ENCODE measurements at regions not wholly inside any gene's neighbourhood (a gene's known extent, or its start where the extent isn't known, plus 50 kb on each side); places are given as distances from the start of the nearest gene placed in this dataset.
A peak's percentile ranks its signal among the peaks of the same experiment; 100 is the strongest.
"Not testable (repeated sequence)": the region's sequence is repeated elsewhere in the genome, so short reads cannot be mapped to it uniquely, and the experiment has no call there.

DNA sequence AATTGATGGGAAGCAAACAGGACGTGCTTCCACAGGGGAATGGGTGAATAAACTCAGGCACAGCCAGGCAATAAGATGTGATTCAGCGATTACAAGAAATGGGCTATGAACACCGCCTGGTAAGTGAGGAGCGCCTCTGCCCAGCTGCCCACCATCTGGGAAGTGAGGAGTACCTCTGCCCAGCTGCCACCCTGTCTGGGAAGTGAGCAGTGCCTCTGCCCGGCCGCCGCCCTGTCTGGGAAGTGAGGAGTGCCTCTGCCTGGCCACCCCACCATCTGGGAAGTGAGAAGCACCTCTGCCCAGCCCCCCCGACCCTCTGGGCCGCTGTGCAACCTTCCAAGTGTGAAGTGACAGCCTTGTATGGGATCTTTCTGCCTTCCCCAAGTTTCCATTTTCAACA is 73.2 kb upstream of the PRR5 start:
- no peak for DNase-seq (ENCODE audit: low spot score)

DNA sequence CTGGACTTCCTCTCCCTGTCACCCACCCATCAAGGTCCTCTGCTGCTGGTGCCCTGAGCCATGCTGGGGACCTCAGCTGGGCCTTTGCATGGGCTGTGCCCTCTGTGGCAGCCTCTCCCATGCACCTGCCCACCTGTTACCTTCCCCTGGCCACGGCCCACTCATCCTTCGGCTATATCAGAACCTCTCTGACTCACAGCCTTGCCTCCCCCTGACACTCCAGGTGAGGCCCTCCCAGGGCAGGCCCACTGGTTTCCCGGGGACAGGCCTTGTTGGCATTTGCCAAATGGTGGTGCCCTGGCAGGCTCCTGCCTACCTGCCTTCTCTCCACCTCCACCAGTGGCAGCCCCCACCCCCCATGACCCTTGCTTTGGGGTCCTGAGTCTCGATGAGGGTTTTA is 73.7 kb upstream of the PRR5 start:
- no peak for DNase-seq (ENCODE audit: low spot score)

DNA sequence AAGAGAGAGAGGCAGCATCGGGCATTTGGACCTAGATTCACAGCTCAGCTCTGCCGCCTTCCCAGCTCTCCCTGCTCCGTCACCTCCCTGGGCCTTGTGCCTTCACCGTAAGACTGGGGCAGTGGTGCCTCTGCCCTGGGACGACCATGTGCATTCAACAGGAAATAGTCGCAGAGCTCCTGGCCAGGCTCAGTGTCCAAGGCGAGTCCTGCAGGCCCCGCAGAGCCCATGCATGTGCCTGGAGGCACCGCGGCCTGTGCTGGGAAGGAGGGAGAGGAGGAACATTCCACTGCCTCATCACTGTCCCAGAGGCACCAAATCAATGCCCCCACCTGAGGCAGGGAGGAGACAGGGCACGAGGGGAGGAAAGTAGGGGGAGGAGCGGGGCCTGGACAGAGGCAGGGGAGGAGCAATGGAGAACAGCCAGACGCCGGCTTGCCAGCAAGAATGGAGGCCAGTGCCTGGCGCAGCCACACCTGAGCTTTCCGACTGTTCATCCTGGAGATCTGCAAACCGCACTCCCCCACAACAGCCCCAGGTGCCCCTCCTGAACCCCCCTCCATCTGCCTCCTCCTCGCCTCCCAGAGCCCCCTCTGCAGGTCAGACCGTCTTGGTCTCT is 74.4 kb upstream of the PRR5 start:
- no peak for DNase-seq (ENCODE audit: low spot score)

DNA sequence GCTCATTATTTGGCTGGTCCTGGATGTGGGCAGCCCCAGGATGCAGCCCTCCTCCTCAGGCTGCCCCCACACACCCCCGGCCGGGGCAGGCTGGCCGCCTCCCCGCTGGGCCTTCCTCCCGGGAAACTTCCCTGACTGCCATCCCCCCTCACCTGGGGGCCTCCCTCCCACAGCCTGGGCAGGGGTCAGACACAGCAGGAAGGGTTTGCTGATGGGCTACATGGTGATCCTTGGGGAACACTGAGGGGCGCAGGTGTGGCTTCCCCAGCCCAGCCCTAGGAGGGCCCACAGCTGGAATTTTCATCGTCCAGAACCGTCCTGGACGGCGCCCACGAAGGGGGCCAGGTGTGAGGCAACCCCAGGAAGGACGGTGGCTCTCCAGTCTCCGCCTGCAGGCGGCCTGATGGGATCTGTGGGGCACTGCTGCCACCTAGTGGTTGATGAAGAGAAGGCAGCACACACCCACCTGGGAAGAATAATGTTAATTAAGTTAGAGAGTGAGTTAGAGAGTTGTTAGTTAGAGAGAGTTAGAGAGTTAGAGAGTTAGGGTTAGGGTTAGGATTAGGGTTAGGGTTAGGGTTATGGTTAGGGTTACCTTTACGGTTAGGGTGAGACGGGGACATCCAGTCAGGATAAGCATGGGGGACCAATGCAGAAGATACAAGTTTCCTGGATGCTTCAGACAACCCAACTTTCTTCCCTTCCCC is 75.9 kb upstream of the PRR5 start:
- peak; percentile 86 for DNase-seq (ENCODE audit: low spot score)

GRCh38 chr22:44625421-44625760 is 76.6 kb upstream of the PRR5 start:
- DNase-seq (ENCODE audit: low spot score): no peak

DNA sequence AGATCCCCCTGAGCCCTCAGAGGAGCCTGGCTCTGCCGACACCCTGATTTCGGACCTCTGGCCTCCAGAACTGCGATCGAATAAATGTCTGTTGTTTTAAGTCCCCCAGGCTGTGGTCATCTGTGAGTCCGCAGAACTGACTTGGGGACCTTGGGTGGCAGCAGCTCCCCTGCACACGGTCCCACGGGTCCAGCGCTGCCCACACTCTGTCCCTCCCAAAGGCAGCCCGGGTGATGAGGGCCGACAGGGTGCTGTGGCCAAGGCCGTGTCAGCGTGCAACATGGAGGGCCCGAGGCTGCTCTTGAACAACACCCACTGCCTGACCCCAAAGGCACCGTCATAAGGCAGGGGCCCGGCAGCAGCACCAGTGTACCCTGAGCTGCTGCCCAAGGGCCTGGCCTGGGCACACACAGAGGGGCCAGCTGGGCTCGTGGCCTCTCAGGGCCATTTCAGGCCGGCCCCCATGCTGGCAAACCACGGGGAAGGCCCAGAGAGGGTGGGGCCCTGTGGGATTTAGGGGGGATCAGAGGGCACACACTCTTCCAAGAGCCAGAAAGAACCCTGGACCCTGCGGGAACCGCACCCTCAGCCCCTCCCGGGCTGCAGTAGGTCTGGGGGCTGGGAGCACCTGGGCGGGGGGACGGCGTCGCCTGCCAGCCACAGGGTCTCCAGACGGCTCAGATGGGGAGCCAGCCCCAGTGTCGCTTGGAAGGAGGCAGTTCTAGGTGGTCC is 77.1 kb upstream of the PRR5 start:
- DNase-seq (ENCODE audit: low spot score): no peak

DNA sequence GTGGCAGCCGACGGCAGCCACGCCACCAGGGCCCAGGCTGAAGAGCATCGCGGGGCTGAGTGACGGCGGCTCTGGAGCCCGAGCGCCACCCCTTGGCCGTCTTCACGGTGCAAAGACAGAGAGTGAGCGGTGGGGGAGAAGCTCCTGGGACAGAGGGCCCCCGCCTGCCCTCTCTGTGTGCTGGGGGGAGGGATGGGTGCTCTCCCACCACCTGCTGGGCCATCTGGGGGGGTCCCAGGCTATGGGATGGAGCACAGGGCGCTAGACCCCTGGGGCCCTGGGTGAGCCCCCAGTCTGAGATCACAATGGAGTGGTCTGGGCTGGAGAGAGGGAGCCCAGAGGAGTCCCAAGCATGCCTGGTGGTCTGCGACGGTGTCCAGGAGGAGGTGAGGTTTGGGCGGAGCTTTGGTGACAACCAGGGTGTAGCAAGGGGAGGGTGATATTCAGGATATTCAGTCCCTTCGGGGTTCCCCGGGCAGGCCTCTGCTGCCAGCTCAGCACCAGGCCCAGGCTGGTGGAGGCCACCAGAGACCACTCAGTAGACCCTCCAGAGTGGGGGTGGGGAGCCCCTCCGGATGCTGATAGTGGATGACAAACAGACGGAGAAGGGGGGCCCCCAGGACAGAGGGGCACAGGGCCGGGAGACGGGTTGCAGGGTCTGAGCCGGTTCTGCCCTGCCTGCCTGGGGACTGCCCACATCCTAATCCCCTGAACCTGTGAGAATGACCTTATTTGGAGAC is 78.1 kb upstream of the PRR5 start:
- DNase-seq (ENCODE audit: low spot score): no peak

DNA sequence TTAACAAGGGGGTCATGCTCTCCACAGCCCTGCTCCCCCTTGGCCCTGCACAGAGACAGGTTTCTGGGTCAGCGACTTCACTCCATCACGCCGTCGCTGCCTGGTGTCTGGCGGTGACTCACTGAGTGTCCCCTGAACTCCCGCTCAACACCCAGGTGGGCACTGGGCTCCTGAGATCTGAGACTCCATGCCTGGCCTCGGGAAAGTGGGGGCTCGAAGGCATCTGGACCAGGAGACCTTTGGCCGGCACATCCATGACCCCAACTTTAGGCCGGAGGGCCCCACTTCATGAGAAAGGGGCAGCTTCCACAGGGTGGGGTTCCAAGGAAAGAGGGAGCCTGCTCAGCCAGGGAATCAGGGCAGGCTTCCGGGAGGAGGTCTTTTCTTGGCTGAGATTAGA is 79.3 kb upstream of the PRR5 start:
- no peak for DNase-seq (ENCODE audit: low spot score)

DNA sequence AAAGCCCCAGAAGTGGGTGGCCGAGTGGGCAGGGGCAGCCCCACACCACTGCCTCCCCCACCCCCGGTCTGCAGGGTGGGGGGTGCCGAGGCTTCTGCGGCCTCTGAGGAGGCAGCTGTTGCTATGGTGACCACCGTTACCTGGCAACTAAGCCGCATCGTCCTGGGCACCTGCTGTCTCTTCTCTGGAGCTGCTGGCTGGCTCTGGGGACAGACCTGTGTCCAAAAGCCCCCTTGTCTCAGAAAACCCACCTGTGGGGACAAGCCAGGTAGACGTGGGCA is 79.9 kb upstream of the PRR5 start:
- DNase-seq (ENCODE audit: low spot score): no peak

DNA sequence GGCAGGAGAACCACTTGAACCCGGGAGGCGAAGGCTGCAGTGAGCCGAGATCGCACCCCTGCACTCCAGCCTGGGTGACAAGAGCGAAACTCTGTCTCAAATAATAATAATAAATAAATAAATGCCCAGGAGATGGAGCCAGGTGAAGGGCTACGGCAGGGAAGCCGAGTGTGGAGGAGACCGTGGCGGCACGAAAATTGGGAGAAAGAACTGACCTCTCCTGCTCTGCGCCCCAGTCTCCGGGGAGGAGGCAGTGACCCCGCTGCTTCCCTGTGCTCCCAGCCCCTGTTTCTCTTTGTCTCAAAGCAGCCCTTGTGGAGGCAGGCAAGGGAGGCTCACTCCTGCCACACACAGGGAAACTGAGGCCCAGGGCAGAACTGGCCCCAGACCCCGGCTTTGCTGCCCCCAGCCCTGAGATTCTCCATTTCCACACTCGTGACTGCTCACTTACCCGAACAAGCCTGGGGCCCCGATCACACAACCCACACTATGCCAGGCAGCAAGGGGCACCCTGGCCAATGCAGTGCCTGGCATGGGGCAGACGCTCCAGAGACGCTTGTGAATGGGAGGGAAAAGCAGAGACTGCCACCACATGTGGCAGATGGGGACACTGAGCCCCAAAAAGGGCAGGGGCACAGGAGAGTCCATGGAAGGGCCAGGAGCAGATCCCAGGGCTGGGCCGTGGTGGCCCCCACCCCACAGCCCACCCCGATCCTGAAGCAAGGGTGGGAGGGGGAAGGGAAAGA is 80.4 kb upstream of the PRR5 start:
- no peak for DNase-seq (ENCODE audit: low spot score)

- no peak for DNase-seq (ENCODE audit: low spot score)
Measured at GRCh38 chr22:44620841-44621257, 81.2 kb upstream of the PRR5 start.

GRCh38 chr22:44620129-44620840 is 81.7 kb upstream of the PRR5 start:
- peak; percentile 85 for DNase-seq (ENCODE audit: low spot score)

- DNase-seq (ENCODE audit: low spot score): not testable (repeated sequence)
Measured at GRCh38 chr22:44619560-44620128, 82.4 kb upstream of the PRR5 start.

DNA sequence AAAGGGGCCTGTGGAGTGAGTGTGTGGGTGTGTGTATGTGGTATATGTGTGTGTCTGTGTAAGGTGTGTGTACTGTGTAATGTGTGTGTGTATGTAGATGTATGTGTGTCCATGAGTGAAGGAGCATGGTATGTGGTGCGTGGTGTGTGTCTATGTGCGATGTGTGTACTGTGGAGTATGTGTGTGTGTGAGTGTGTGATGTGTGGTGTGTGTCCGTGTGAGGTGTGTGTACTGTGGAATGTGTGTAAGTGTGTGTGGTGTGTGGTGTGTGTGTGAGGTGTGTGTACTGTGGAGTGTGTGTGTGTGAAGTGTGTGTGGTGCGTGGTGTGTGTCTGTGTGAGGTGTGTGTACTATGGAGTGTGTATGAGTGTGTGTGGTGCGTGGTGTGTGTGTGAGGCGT is 83.1 kb upstream of the PRR5 start:
- not testable (repeated sequence) for DNase-seq (ENCODE audit: low spot score)

GRCh38 chr22:44618400-44618799 is 83.6 kb upstream of the PRR5 start:
- no peak for DNase-seq (ENCODE audit: low spot score)

- DNase-seq (ENCODE audit: low spot score): no peak
Measured at GRCh38 chr22:44617828-44618227, 84.2 kb upstream of the PRR5 start.

GRCh38 chr22:44616882-44617655 is 84.9 kb upstream of the PRR5 start:
- DNase-seq (ENCODE audit: low spot score): no peak

DNA sequence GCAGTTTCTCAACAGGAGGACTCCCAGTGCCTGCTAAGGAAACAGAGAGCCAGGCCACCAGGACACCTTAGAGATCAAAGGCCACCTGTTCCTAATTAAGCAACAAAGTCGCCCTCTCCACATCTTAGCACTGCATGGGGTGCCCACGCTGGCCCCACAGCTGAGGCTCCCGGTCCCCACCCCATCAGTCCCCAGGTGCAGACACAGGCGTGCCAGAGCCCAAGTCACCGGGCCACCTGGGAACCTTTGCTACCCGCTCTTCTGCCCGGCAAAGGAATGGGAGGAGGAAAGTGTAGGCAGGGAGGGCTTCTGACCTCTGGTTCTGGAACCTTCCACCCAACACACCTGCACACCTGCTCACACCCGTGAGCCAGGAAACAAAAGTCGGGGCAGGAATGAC is 85.5 kb upstream of the PRR5 start:
- no peak for DNase-seq (ENCODE audit: low spot score)

DNA sequence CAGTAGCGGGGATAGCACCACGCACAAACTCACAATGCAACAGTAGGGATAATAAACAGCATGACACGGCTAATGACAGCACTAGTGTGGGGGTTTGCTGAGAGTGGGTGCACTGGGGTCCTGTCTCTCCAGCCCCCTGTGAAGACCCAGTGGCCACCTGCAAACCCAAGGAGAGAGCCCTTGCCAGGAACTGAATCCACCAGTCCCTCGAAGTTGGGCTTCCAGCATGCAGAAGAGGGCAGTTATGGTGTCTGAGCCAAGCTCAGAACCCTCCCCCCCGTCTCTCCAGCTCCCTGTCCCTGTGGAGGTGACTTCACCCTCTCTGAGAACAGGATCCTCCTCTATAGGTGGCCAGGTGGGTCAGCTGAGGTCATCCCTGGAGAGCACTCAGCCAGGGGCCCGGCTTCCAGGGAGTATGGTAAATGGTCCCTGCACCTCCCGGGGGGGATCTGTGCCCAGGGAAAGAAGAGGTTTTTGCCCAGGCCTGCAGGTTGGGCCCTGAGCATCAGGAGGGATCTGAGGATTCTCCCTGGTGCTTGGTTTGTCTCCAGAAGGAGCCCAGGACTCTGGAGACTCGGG is 86.3 kb upstream of the PRR5 start:
- DNase-seq (ENCODE audit: low spot score): no peak

- DNase-seq (ENCODE audit: low spot score): no peak
Measured at GRCh38 chr22:44615146-44615545, 86.9 kb upstream of the PRR5 start.

Data from left forelimb (tissue), 1 donor.